ENCODE measurements at regions not wholly inside any gene's neighbourhood (a gene's known extent, or its start where the extent isn't known, plus 50 kb on each side); places are given as distances from the start of the nearest gene placed in this dataset.

DNA sequence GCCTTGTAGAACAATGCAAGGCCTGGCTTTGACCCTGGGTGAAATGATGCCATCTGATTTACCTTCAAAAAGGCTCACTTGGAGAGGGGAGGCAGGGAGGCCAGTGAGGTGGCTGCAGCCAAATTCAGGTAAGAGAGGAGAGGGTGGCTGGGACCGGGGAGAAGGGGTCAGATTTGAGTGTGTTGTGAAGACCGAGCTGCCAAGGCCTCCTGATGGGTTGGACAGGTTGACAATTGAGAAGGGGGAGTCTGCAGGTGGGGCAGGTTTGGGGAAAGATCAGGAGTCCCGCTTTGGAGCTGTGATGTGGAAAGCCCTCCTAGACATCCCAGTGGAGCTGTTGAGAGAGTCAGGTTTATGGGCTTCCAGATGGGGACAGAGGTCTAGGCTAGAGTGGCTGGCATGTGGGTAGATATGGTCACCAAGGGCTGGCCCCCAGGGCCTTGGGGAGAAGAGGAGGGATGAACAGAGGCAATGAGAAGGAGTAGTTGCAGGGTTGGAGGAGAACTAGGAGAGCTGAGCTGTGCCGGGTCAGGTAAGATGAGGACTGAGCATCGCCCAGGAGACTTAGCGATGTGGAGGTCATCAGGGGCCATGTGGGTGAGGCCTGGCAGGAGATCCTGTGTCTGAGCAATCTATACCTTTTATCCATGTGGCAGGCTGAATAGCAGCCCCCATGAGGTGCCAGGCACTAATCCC is 70.5 kb upstream of the TOX2 start:
- DNase-seq (ENCODE audit: low read depth) = no peak
- TF ChIP-seq, protein P1, sequence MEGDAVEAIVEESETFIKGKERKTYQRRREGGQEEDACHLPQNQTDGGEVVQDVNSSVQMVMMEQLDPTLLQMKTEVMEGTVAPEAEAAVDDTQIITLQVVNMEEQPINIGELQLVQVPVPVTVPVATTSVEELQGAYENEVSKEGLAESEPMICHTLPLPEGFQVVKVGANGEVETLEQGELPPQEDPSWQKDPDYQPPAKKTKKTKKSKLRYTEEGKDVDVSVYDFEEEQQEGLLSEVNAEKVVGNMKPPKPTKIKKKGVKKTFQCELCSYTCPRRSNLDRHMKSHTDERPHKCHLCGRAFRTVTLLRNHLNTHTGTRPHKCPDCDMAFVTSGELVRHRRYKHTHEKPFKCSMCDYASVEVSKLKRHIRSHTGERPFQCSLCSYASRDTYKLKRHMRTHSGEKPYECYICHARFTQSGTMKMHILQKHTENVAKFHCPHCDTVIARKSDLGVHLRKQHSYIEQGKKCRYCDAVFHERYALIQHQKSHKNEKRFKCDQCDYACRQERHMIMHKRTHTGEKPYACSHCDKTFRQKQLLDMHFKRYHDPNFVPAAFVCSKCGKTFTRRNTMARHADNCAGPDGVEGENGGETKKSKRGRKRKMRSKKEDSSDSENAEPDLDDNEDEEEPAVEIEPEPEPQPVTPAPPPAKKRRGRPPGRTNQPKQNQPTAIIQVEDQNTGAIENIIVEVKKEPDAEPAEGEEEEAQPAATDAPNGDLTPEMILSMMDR (IDR thresholded peaks at IDR 0.05; ENCODE audit: insufficient read depth, low read depth, low read length) = no peak
- H3K4me3 ChIP-seq (ENCODE audit: low read depth, low read length) = no peak overlapping the region

DNA sequence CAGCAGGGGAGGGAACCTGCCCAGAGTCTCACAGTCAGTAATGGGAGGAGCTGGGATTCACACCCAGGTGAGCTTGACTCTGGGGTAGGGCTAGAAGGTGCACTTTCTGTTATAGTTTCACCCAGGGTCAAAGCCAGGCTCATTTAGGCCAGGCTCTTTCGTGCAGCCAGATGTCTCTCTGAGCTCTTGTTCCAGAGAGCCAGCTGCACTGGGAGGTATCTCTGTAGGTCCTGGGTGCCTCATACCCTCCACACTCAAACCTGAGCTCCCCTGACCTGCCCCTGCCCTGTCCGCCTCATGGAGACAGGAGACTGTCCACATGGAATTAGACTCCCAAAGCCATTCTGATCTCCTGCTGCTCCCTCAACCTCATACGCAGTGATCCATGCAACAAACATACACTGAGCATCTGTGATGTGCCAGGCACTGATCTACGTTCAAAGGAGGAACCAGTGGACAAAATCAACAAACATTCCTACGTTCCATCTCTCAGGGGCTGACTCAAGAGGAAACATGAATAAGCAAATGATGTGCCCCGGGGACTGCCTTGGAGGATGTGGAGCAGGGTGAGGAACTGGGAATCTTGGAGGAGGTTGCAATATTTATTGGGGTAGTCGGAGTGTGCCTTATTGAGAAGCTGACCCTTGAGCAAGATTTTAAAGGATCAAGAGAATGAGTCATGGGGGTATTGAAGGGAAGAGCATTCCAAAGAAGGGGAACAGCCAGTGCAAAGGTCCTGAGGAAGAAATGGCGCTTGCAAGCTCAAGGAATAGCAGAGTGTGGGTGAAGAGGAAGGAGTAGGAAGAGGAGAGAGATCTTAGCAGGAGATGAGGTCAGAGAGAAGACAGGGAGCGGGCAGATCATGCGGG is 71.3 kb upstream of the TOX2 start:
- no peak overlapping the region for H3K4me3 ChIP-seq (ENCODE audit: low read depth, low read length)
- DNase-seq (ENCODE audit: low read depth) = peak; percentile 78
- TF ChIP-seq, protein P1 (IDR thresholded peaks at IDR 0.05; ENCODE audit: insufficient read depth, low read depth, low read length) = no peak

DNA sequence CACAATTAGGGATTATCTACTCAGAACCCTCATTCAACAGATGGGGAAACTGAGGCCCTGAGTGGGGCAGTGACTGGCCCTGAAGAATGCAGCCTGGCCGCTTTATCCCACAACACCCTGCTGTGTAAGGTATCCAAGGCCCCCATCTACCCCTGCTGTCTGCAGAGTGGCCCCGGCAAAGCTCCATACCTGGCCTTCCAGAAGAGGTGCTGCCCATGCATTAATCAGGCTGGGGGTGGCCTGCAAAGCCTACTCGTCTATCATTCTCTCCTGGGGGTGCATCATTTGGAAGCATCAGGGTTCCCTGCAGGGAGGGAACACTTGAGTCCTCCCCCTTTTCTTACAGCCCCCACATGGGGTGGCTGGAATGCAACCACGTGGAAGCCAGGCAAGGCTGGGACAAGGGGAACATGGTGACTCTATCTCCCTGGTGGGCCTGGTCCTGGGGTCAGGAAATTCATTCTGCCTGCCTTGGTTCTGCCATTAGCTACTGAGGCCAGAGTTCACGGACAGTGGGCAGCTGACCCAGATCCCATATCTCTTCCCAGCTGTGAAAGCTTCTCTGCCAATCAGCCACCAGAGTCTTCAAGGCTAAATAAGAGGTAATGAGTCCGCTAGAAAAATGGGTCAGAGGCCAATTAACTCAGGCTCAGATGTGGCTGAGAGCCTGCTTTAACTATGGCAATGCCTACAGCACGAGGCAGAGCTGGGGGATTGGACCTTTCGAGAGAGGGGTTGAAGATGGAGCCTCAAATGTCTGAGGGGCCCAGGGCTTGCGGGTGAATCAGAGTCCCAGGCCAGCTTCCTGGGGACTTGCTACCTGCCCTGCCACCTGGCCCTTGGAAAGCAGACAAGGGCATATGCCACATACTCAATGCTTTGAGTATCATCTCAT is 72.3 kb upstream of the TOX2 start:
- H3K4me3 ChIP-seq (ENCODE audit: low read depth, low read length) = no peak overlapping the region
- DNase-seq (ENCODE audit: low read depth) = no peak
- TF ChIP-seq, protein P1 (IDR thresholded peaks at IDR 0.05; ENCODE audit: insufficient read depth, low read depth, low read length) = no peak

DNA sequence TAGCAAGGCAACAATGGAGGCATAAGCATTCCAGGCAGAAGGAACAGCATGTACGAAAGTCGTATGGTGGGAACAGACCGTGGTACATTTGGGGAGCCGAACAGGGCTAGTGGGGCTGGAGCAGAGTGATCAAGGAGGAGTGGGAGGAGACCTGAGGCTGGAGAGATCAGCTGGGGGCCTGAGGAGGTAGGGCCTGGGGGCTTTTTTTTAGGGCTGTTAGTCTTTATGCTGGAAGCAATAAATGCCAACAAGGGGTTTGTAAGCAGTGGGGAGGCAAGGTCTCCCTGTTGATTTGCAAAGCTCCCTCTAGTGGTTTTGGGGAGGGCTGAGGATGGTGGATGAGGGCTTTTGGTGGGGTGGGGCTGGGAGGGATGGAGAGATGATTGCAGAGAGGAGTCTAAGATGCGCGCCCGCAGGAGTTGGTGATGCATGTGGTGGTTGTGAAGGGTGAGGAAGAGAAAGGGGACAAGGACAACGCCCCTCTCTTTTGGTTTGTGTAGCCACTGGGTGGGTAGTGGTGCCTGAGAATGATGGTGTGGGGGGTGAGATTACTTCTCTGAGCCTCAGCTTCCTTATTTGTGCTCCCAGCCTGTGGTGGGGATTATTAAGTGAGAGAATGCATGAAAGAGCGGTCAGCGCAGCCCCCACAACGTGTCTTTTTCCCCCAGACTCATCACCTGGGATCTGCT is 74.1 kb upstream of the TOX2 start:
- no peak overlapping the region for H3K4me3 ChIP-seq (ENCODE audit: low read depth, low read length)
- peak; percentile 38 for DNase-seq (ENCODE audit: low read depth)
- TF ChIP-seq, protein P1 (IDR thresholded peaks at IDR 0.05; ENCODE audit: insufficient read depth, low read depth, low read length) = peak; percentile 61

DNA sequence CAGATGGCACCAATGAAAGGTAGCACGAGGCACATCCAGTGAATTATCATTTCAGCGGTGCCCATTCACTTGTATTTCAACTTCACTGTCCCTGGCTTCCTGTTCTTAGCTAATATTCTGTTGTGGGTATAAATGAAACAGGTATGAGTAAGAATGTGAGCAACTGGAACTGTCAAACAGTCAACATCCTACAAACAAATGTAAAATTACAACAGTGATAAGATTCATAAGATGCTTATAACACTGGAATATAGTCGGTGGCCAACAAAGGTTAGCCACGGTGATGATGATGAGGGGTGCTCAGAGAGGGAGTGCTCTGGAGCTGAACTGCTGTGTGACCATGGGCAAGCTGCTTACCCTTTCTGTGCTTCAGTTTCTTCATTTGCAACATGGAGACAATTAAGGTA is 74.9 kb upstream of the TOX2 start:
- H3K4me3 ChIP-seq (ENCODE audit: low read depth, low read length) = no peak overlapping the region
- no peak for DNase-seq (ENCODE audit: low read depth)
- TF ChIP-seq, protein P1 (IDR thresholded peaks at IDR 0.05; ENCODE audit: insufficient read depth, low read depth, low read length) = no peak

DNA sequence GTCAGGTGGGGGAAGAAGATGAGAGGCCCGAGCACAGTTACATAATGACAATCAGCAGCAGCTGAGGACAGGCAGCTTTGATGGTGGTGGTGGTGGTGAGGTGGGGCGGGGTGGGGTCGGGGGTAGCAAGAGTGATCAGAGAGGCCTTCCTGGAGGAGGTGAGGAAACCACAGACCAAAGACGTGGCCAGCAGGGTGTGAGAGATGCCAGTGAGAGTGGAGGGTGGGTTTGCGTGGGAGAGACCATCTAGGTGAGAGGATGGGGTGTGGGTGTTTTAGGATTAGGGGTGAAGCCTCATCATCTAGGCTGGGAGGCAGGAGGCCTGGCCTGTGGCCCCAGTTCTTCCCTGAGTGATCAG is 76.0 kb upstream of the TOX2 start:
- DNase-seq (ENCODE audit: low read depth) = no peak
- TF ChIP-seq, protein P1 (IDR thresholded peaks at IDR 0.05; ENCODE audit: insufficient read depth, low read depth, low read length) = no peak
- no peak overlapping the region for H3K4me3 ChIP-seq (ENCODE audit: low read depth, low read length)
